ENCODE measurements at regions not wholly inside any gene's neighbourhood (a gene's known extent, or its start where the extent isn't known, plus 50 kb on each side); places are given as distances from the start of the nearest gene placed in this dataset.

GRCh38 chr1:227379555-227379892, 61.2 kb upstream of the CDC42BPA start:
- no TSS peak for BruUV-seq (replicated peaks)
- CTCF ChIA-PET: no interaction called here
- no peak for ATAC-seq

More at GRCh38 chr1:227379555-227379892, 61.2 kb upstream of the CDC42BPA start:
- no peak for FAIRE-seq
- Histone ChIP-seq H3K4me3 (no peak overlapping the region), H3K4me1 (ENCODE audit: control insufficient read depth, insufficient read depth, low read length) (no peaks in the 10 kb centered on the region), H4K20me1 (ENCODE audit: control insufficient read depth, insufficient read depth) (no peaks in the 10 kb centered on the region), H2AFZ (ENCODE audit: control insufficient read depth, low read depth, low read length) (no peak overlapping the region), H3K4me2 (ENCODE audit: control insufficient read depth, insufficient read depth) (no peak overlapping the region), H3K27ac (ENCODE audit: control insufficient read depth, insufficient read depth) (no peak overlapping the region), H3K36me3 (ENCODE audit: control insufficient read depth in 2 of 2, insufficient read depth in 2 of 2, low read length in 1 of 2) (no peaks in the 10 kb centered on the region), H3K9me3 (replicated peaks; ENCODE audit: control insufficient read depth, insufficient read depth, low read length) (no peaks in the 10 kb centered on the region), H3K9ac (ENCODE audit: control insufficient read depth, insufficient read depth, low read length) (no peak overlapping the region), H3K79me2 (ENCODE audit: control insufficient read depth, insufficient read depth, low read length) (no peaks in the 10 kb centered on the region), H3K27me3 (replicated peaks in 1 of 2; ENCODE audit: control insufficient read depth in 2 of 2, insufficient read depth in 2 of 2, low read length in 1 of 2) (no peaks in the 10 kb centered on the region; a peak in 1 of 4 replicates)
- SMC1A ChIA-PET (ENCODE audit: uncharacterized antibody, unreplicated experiment): interaction anchor here (0.6 kb wide), 1 partner anchor 29 kb away, joined by 3 read pairs; no protein-coding TSS in a partner anchor
- POLR2A ChIA-PET: no interaction called here
- WGBS (ENCODE audit: insufficient coverage, insufficient replicate concordance, low lambda C conversion rate, missing lambda C conversion rate): 47% methylated on average over 6 of the region's 6 CpGs
- TF ChIP-seq SMARCA5 (IDR thresholded peaks at IDR 0.05): no peak
- no peak for TF ChIP-seq SUZ12 (IDR thresholded peaks at IDR 0.05; ENCODE audit: unreplicated experiment)
- TF ChIP-seq TBL1XR1 (IDR thresholded peaks at IDR 0.05; ENCODE audit: low read depth, low read length): no peak
- no peak for TF ChIP-seq FOXM1 (IDR thresholded peaks at IDR 0.05; ENCODE audit: low read depth, low read length)
- TF ChIP-seq RUNX3 (IDR thresholded peaks at IDR 0.05; ENCODE audit: low read length): no peak
- no peak for TF ChIP-seq NBN (IDR thresholded peaks at IDR 0.05)
- TF ChIP-seq ASH2L (IDR thresholded peaks at IDR 0.05; ENCODE audit: borderline replicate concordance, low read depth): no peak
- no peak for TF ChIP-seq RELB (IDR thresholded peaks at IDR 0.05; ENCODE audit: low read depth)
- TF ChIP-seq SMAD5 (IDR thresholded peaks at IDR 0.05; ENCODE audit: low read depth): no peak
- TF ChIP-seq TCF7 (IDR thresholded peaks at IDR 0.05; ENCODE audit: borderline replicate concordance): no peak
- TF ChIP-seq ZZZ3 (IDR thresholded peaks at IDR 0.05; ENCODE audit: control insufficient read depth, insufficient read length, low read depth): no peak
- TF ChIP-seq ZNF274 (IDR thresholded peaks at IDR 0.05; ENCODE audit: insufficient read depth, insufficient read length): no peak
- TF ChIP-seq POU2F2 (IDR thresholded peaks at IDR 0.05; ENCODE audit: borderline replicate concordance, low read depth, low read length): no peak
- in situ Hi-C loops (cut with MboI) (no loop called here), intact Hi-C loops (cut with micrococcal nuclease; ENCODE audit: unreplicated experiment) (no loop called here)
- DNase-seq (ENCODE audit: low read depth, low spot score): no peak
- RAD21 ChIA-PET (ENCODE audit: unreplicated experiment): no interaction called here

Measured in GM12878 (cell line).